GM18861 (cell line): ENCODE measurements at regions not wholly inside any gene's neighbourhood (a gene's known extent, or its start where the extent isn't known, plus 50 kb on each side); places are given as distances from the start of the nearest gene placed in this dataset.
A peak's percentile ranks its signal among the peaks of the same experiment; 100 is the strongest.

Experiments
- ATAC-seq: cut with Tn5 transposase; IDR thresholded peaks from one replicate; pipeline ENCODE4 v1.9.1; 2021; ENCODE audit not compliant: unreplicated experiment

DNA sequence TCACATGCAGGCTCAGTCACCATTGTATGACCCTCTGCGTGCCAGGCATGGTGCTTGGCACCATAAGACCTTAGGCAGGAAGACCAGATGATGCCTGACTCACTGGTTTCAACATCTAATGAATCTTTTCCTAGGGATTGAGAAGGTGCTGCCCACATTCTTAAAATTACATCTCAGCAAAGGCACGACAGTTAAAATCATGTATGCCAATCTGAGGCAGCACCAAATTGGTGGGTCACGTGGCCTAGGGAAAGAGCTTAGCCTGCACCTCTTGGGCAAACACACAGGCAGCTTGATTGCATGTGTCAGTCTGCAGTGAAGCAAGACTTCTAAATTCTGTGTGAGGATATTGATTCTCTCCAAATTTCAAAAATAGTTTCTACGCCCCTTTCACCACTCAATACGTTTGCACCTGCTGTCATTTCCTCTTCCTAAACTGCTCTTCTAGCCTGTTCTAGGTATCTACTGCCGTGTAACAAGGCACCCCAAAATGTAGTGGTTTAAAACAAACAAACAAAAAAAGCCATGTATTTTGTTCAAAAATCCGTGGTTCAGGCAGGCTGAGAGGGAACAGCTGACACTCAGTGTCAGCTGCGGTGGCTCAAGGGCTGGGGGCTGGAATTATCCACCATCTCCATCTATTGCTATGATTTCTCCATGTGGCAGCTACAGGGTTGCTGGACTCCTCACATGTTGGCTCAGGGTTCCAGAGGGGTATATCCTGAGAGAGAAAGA, 160.2 kb upstream of the FGGY start:
- ATAC-seq, result no peak

DNA sequence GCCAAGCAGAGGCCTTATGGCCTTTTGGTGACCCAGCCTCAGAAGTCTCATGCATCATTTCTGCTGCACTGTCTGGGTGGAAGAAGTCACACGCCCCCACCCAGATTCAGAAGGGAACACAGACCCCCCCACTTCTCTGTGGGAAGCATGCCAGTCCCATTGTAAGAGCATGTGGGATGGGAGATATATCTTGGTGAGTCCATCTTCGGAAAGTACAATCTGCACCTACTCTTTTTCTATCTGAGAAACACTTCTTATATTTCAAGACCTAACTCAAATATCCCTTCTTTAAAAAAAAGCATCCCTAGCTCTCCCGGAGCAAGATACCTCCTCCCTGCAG, 159.6 kb upstream of the FGGY start:
- no peak for ATAC-seq

DNA sequence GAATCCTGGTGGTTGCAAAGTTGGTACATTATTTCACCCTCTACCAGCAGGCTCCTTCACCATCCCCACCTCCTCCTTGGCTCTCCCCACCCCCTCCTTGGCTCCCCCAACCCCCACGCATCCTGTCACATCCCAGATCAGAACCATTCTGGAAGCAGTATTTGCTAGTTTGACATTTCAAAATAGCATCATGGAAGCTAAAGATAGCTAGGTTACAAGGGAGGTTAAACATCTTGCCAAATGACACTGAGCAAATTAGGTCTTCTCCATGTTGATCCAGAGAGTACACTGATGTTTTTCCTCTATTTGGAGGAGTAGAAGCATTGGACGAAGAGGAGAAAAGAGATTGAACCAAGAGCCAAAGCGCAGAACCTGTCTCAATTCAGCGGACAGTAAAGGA, 158.9 kb upstream of the FGGY start:
- ATAC-seq, result no peak

DNA sequence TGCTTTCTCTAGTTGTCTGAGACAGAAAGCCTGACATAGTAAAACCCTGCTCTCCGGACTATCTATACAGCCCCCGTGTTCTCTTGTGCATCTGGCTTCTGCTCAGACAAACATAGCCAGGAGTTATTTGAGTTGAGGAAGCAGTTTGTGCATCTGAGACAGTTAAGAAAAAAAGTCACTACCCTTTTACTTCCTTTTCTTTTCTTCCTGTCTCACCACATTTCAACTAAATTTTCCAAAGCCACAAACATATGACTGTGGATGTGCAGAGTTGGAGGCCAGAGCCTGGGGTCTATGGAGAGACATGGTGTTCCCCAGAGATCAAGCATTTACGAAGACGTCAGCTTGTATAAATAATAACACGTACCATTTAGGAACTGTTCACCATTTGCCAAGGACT, 158.5 kb upstream of the FGGY start:
- ATAC-seq, result no peak

DNA sequence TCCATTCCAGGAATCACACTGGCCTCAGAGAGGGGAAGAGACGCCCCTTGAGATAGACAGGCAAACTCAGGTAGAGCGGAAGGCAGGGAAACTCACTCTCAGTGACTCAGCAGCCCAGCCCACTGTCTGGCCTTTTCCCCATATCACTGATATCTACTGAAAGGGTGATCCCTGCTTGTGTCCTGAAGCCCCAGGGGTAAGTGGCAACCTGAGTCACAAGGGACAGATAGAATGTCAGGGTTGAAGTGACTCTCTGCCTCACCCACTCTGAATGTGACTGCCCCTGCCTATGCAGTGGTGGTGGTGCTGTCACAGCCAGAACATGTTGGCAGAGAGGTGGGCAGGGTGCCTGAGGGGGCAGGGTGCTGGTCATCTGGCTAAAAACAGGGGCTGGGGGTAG, 157.5 kb upstream of the FGGY start:
- ATAC-seq, result no peak

DNA sequence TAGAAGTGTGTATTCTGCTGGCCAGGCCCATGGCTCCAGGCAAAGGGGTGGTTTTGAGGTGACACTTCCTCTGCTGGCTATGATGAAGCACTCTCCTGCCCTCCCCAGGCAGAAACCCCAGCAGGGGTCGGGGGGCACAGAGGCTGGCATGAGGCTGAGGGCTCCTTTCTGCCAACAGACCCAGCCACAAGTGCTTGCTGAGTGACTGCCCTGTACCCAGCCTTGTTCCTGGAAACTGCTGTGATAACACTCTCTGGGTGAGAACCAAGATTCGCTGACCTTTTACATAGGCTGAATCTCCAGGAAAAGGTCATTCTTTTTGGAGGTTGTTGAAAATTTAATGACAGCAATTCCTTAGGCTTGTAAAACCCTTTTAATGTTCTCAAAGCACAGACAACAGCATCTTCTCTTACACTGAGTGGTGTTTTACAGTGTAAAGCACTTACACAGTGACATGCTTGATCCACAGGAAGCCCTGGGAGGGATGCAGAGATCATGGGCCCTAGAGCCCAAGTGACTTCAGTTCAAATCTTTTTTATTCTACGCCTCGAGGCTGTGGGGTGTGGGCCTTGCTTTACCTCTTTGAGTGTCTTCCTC, 155.5 kb upstream of the FGGY start:
- no peak for ATAC-seq

DNA sequence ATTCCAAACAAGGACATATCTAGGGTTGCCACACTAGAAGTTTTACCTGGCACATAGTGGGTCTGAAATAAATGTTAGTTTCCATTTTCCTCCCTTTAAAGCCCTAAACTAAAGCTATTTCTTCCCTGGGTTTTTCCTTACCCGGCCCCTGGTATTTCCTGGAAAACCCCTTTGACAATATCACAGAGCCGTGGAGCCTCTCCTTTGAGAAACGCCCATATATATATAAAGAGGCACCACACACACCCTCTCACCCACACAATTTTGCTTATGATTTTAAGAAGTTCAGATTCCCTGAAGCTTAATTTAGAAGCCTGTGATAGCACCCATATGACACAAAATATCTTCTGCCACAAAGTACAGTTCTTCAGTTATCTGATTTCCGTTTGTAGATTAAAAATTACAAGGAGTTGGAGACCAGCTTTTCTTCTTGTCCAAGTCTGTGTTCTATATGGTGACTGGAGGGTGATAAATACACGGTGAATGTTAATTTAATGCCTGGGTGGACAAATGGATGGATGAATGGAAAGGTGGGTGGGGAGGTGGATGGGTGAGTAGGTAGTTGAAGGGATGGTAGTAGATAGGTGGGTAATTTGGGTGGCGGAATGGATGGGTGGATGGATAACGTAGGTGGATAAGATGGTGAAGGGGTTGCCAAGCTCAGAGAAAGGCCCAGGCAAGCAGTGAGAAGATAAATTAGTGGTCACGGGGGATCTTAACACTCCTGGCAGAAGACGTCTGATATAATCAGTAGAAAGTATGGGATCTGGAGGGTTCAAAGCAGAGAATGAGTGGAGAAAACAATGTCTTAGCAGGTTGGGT, 154.4 kb upstream of the FGGY start:
- ATAC-seq, result no peak

DNA sequence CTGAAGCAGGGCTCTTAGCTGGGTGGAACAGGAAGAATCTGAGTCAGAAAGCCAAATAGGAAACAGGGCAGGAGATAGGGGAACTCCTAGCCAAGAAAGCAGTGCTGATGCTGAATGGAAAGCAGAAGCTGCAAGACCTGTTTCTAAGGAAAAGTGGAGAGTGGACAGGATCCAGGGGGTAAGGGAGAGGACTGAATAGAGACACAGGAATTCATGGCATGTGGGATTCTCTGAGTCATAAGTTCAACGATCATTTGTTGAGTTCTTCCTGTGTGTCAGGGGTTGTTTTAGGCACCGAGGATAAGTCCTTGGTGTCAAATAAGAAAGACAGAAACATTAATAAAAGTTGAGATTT, 153.8 kb upstream of the FGGY start:
- ATAC-seq, result no peak

DNA sequence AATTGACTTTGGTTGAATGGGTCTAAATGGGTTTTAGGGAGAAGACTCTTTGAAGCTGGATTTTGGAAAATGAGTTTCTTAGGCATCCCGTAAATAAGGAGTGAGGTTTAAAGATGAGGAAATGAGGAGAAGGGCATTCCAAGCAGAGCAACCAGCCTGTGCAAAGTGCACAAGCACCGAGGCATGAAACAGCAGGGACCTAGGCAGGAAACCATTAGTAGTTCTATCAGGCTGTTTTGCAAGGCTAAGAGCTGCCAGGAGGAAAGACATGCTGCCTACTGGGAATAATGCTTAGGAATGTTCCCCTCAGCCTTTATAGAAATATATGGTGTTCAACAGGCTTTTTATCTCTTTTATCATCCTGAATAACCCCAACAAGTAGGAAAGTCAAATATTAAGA, 153.1 kb upstream of the FGGY start:
- ATAC-seq, result no peak

DNA sequence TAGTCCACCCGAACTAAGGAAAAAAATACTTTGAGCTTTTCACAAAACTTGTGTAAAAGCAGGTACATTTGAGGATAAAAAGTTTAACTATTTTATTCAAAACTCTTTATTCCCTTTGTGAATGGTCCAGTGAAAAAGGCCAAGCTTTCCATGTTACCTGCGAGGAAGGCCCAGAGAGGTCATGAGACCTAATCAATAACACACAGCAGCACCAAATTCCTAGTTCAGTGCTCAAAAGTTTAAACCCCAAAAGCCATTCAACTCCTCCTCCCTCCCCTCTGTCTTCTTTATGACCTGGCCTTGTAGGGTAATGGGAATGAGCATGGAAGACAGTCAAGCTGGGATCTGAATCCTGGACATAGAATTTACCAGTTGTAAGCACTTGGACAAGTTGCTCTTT, 151.9 kb upstream of the FGGY start:
- no peak for ATAC-seq

DNA sequence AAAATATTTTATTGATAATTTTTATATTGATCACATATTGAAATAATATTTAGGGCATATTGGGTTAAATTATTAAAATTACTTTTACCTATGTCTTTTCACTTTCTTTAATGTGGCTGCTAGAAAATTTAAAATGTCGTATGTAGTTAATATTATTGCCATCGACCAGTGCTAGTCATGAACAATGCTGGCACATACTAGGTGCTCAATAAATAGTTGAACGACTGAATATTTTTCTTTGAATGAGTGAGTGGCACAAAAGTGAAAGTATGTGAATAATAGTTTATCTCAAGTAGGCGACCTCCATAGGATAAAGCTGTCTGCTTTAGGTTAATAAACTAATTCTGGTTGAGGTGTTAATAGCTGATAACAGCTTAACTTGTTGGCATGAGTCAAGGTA, 150.8 kb upstream of the FGGY start:
- no peak for ATAC-seq

DNA sequence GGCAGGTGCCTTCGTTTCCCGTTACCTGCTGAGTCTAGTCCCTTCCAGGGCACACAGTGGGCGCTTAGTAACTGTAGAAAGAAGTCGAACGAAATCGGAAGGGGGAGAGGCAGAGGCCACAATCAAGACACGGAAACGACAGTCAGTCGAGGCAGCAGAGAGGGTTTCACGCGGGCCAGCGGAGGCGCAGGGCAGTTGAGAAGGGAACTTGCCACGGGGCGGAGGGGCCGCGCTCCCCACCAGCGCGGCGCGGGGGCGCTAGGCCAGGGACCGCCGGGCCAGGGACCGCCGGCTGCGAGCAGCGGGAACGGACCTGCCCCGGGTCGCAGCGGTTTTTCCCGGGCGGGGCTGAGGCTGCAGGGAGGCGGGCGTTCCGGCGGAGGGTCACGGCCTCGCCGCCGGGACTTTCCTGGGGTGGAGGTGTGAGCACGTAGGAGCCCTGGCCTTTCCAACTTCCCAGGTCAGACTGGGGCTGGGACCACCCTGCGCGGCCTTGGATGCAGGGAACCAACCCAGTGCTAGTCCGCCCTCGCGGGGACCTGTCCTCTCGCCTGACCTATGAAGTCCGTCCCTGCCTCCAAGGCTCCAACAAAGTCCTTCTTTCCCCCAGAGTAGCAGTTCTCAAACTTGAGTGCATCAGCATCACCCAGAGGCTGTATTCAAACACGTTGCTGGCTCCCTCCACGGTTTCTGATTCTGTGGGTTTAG, 150.1 kb upstream of the FGGY start:
- ATAC-seq, result no peak

DNA sequence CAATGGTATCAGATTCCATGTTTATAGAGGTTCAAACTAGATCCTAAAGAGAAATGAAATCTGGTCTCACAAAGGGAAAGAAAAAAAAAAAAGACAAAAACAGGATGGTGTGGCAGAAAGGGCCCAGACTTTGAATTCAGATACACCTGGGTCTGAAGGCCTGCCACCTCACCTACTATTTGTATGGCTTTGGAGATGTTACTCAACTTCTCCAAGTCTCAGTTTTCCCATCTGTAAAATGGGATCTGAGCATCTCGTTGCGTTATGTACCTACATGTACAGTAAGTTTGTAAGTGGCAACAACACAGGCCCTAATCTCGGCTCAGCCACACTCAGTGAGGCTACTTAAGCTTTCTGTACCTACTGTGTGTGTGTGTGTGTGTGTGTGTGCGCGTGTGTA, 147.5 kb upstream of the FGGY start:
- no peak for ATAC-seq

DNA sequence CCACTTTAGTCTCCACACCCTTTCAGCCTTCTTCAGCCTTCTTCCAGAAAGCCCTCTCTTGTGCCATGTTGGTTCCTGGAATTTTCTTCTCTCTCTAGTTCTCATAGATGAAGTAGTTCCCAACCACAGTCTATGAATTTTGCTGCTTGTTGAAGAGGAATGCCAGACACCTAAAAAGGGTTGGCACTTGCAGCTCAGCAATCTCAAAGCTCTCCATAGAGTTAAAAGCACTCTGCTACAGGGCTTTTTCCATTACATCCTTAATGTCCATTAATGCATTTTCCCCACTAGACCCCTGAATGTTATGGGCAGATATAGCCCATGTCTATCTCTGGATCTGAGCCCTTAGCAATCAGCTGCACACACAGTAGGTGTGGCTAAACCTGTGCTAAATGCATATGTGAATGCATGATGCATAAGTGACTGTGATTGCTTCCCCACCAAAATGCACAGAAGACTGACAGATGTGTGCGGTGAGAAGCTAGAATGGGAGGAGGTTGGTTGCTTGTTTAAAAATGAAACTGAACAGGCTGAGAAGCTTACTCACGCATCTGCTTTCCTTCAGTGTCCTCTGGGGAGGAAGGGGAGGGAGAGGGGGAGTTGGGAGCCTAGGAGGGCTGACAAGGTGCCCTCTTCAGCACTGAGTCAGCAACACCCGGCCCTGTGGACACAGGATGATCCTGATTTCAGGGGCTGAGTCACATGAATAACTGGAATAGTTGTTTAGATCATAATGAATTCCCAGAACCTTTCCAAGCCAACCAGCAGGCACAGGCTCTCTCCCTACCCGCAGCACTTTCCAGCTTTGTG, 146.1 kb upstream of the FGGY start:
- ATAC-seq, result peak; percentile 75

DNA sequence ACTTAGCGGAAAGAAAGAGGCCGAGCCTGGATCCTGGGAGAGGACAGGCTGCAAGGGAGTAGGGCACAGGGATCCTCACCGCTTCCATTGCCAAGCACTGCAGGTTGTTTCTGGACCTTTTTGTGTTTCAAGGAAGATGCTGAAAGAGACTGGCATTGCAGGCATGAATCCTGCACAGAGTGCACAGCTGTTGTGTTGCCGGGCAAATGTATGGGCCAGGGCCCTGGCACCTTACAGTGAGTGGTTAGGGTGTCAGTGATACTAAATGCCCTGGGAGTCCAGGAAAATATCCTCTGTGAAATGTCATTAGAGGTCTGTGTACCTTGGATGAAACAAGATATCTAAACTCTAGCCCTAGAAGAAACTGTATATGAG, 145.5 kb upstream of the FGGY start:
- no peak for ATAC-seq

DNA sequence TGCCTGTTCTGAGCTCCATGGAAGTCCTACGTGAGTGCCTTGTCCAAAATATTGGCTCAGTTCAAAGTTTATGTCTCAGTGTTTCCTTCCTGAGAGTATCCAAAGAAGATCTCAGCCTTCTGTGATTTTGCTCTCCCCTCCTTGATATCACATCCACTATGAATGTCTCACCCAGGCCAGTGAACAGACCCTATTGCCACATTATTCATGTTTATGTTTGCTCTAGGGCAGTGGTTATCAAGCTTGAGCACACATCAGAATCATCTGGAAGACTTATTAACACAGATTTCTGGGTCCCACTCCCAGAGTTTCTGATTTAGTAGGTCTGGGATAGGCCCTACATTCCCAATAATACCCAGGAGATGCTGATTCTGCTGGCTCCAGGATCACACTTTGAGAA, 145.0 kb upstream of the FGGY start:
- no peak for ATAC-seq

DNA sequence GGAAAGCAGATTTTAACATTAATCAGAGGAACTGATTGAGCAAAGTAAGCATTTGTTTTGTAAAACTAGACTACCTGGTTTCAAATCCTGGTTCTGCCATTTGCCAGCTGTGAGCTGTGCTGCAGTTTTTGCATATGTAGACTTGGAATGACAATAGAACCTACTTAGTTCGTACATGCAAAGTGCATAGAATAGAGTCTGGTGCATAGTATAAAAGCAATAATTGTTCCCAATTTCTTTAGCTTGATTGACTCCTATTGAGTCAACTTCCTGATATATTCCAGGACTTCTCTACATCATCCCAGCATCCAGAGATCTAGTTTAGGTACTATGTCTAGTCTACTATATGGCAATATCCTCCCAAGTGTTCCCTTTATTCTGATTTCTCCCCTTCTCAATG, 144.4 kb upstream of the FGGY start:
- ATAC-seq, result no peak

DNA sequence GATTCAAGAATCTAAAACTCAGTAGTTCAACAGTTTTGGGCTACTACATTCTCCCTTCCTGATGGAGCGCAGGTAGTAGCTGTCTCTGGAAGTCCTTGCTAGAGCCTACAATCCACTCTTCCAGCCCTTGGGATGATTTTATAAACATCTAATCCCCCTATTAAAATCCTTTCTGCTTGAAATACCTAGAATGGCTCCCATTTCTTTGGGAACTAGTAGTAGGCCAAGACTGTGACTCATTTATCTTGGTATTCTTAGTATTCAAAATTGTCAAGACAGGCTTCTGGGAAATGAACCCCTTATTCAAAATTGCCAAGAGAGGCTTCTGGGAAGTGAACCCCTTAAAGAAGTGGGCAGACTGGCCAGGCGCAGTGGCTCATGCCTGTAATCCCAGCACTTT, 142.5 kb upstream of the FGGY start:
- ATAC-seq, result no peak

DNA sequence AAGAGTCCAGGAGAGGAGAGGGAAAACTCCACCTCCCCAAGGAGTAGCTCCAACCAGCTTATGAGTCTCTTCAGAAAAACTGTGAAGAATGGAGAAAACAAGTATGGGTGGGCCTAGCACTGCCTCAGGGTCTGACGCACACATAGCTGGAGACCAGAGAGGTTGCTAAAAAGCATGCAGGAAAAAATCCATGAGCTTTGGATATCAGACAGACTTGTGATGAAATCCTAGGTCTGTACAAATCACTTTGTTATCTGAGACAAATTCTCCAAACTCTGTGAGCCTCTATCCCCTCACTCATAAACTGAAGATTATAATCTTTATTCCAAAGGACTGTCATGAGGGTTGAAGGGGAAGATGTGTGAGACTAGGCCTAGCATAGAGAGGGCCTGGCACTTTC, 141.5 kb upstream of the FGGY start:
- ATAC-seq, result no peak

DNA sequence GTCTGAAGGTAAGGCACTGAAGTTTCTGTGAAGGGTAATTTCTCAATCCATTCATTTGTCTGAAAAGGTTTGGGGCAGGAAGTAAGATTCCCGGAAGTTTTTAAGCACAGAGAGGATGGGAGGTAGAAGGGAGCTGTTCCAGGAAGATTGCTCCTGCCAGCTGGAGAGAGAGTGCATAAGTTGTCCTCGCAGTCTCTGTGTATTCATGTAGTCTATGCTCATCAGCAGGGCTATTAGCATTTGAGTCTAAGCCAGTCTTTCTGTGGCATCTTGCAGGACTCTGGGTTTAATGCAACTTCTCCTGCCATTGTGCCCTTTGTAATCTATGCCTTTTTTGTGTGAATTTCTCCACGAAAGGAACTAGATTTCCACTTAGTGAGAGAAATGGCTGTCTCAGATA, 140.8 kb upstream of the FGGY start:
- ATAC-seq, result no peak

DNA sequence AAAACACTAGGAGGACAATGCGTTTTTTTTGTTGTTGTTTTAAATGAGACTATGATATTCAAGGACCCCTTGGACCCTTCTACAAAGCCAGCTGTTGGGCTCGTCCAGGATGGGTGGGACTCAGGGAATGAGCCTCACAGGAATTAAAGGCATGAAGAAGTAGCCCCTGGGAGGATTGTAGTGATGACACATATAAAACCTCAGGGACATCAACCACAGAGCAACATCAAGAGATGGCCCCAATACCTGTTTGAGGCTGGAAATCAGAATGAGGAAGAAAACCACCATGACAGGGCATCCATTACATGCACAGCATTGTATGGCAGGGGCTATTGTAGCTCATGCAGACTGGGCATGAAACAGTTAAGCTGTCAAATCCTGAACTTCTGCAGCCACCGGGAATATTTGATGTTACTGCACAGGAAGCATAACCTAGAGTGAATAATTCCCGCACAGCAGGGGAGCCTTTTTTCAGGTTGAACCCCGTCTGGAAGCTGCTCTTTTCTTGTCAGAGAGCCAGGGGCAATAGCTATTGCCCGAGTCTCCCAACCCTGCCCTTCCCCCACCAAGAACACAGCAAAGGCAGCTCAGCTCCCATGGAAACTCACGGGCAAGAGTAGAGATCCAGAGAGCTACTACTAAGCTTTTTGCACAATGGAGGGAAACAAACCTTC, 140.2 kb upstream of the FGGY start:
- ATAC-seq, result no peak
